IPS DF 4.7 (cell line): ENCODE measurements at regions not wholly inside any gene's neighbourhood (a gene's known extent, or its start where the extent isn't known, plus 50 kb on each side); places are given as distances from the start of the nearest gene placed in this dataset.
"Not testable (repeated sequence)": the region's sequence is repeated elsewhere in the genome, so short reads cannot be mapped to it uniquely, and the experiment has no call there.

Experiments used
- DNase-seq: peaks from one replicate; pipeline ENCODE4 v3.0.0-alpha.2; 2013; ENCODE audit warnings: low spot score; ENCODE audit errors: extremely low read depth

GRCh38 chr2:226176283-226176984 lies 623.2 kb downstream of the IRS1 start:
- DNase-seq, result no peak

GRCh38 chr2:226174390-226174789 lies 625.2 kb downstream of the IRS1 start:
- no peak for DNase-seq

- no peak for DNase-seq
Measured at GRCh38 chr2:226172939-226173338, 626.7 kb downstream of the IRS1 start.

GRCh38 chr2:226172309-226172708 lies 627.3 kb downstream of the IRS1 start:
- no peak for DNase-seq

- DNase-seq, result no peak
Measured at GRCh38 chr2:226169751-226170581, 629.7 kb downstream of the IRS1 start.

- DNase-seq, result no peak
Measured at GRCh38 chr2:226168496-226169160, 631.0 kb downstream of the IRS1 start.

GRCh38 chr2:226164512-226164911 lies 635.1 kb downstream of the IRS1 start:
- DNase-seq, result no peak

- not testable (repeated sequence) for DNase-seq
Measured at GRCh38 chr2:226160617-226161016, 639.0 kb downstream of the IRS1 start.

- peak; percentile 60 for DNase-seq
Measured at GRCh38 chr2:226159875-226160479, 639.6 kb downstream of the IRS1 start.

- no peak for DNase-seq
Measured at GRCh38 chr2:226158940-226159339, 640.7 kb downstream of the IRS1 start.

- DNase-seq, result no peak
Measured at GRCh38 chr2:226158229-226158628, 641.4 kb downstream of the IRS1 start.

- no peak for DNase-seq
Measured at GRCh38 chr2:226155093-226155875, 644.3 kb downstream of the IRS1 start.

GRCh38 chr2:226154610-226155009 lies 645.0 kb downstream of the IRS1 start:
- no peak for DNase-seq

- DNase-seq, result no peak
Measured at GRCh38 chr2:226153553-226153952, 646.1 kb downstream of the IRS1 start.

- DNase-seq, result no peak
Measured at GRCh38 chr2:226151157-226151556, 648.5 kb downstream of the IRS1 start.

GRCh38 chr2:226143091-226143490 lies 656.5 kb downstream of the IRS1 start:
- no peak for DNase-seq

GRCh38 chr2:226142463-226142862 lies 657.2 kb downstream of the IRS1 start:
- DNase-seq, result no peak

GRCh38 chr2:226140594-226140993 lies 659.0 kb downstream of the IRS1 start:
- no peak for DNase-seq

- no peak for DNase-seq
Measured at GRCh38 chr2:226139759-226140158, 659.9 kb downstream of the IRS1 start.

GRCh38 chr2:226137201-226137811 lies 662.3 kb downstream of the IRS1 start:
- DNase-seq, result no peak

- no peak for DNase-seq
Measured at GRCh38 chr2:226136739-226137138, 662.9 kb downstream of the IRS1 start.
